ENCODE measurements at regions not wholly inside any gene's neighbourhood (a gene's known extent, or its start where the extent isn't known, plus 50 kb on each side); places are given as distances from the start of the nearest gene placed in this dataset.
A peak's percentile ranks its signal among the peaks of the same experiment; 100 is the strongest.

GRCh38 chr4:31678356-31678755 is 958.2 kb downstream of the PCDH7 start:
- H3K4me3 ChIP-seq (ENCODE audit: low read depth, low read length): no peak overlapping the region
- no peak for TF ChIP-seq CTCF (IDR thresholded peaks at IDR 0.05; ENCODE audit: borderline replicate concordance, insufficient read depth, low read depth, low read length)

- H3K4me3 ChIP-seq (ENCODE audit: low read depth, low read length): no peak overlapping the region
- TF ChIP-seq CTCF (IDR thresholded peaks at IDR 0.05; ENCODE audit: borderline replicate concordance, insufficient read depth, low read depth, low read length): no peak
These were observed 962.6 kb downstream of the PCDH7 start for GRCh38 chr4:31682796-31683195.

- no peak for TF ChIP-seq CTCF (IDR thresholded peaks at IDR 0.05; ENCODE audit: borderline replicate concordance, insufficient read depth, low read depth, low read length)
- H3K4me3 ChIP-seq (ENCODE audit: low read depth, low read length): no peak overlapping the region
These were observed 967.7 kb downstream of the PCDH7 start for GRCh38 chr4:31687717-31688342.

GRCh38 chr4:31692399-31692940 is 972.3 kb downstream of the PCDH7 start:
- TF ChIP-seq CTCF (IDR thresholded peaks at IDR 0.05; ENCODE audit: borderline replicate concordance, insufficient read depth, low read depth, low read length): 0 out of 2 replicates have a peak, but pooled peaks have one; percentile 6
- no peak overlapping the region for H3K4me3 ChIP-seq (ENCODE audit: low read depth, low read length)

GRCh38 chr4:31701256-31701655 is 981.1 kb downstream of the PCDH7 start:
- TF ChIP-seq CTCF (IDR thresholded peaks at IDR 0.05; ENCODE audit: borderline replicate concordance, insufficient read depth, low read depth, low read length): no peak
- no peak overlapping the region for H3K4me3 ChIP-seq (ENCODE audit: low read depth, low read length)

- TF ChIP-seq CTCF (IDR thresholded peaks at IDR 0.05; ENCODE audit: borderline replicate concordance, insufficient read depth, low read depth, low read length): no peak
These were observed 982.2 kb downstream of the PCDH7 start for GRCh38 chr4:31702326-31702725.

GRCh38 chr4:31714238-31714637 is 994.1 kb downstream of the PCDH7 start:
- H3K4me3 ChIP-seq (ENCODE audit: low read depth, low read length): no peak overlapping the region
- TF ChIP-seq CTCF (IDR thresholded peaks at IDR 0.05; ENCODE audit: borderline replicate concordance, insufficient read depth, low read depth, low read length): no peak

More at GRCh38 chr4:31702326-31702725, 982.2 kb downstream of the PCDH7 start:
- no peak overlapping the region for H3K4me3 ChIP-seq (ENCODE audit: low read depth, low read length)

Data from GM12875 (cell line).